DND-41 (cell line): ENCODE measurements at regions not wholly inside any gene's neighbourhood (a gene's known extent, or its start where the extent isn't known, plus 50 kb on each side); places are given as distances from the start of the nearest gene placed in this dataset.
A peak's percentile ranks its signal among the peaks of the same experiment; 100 is the strongest.

ENCODE experiments used
- ATAC-seq: fragments of 200-7000 bp; cut with Tn5 transposase; 3 replicates; pipeline ENCODE4 v1.9.1; 2021; ENCODE audit warnings: low read depth; ENCODE audit not compliant: insufficient read depth
- DNase-seq: peaks from one replicate; pipeline ENCODE4 v3.0.0-alpha.2; 2020
- H2AFZ ChIP-seq: 2 replicates; pipeline ENCODE4 v1.6.0; 2012; ENCODE audit warnings: low read depth, low read length
- H3K27ac ChIP-seq: 2 replicates; pipeline ENCODE4 v1.5.1; 2012; ENCODE audit warnings: low read length, inconsistent platforms
- H3K27me3 ChIP-seq: fragments of 200-600 bp; sonication (generic); 2 replicates; pipeline ENCODE4 v1.6.0; 2012; ENCODE audit warnings: low read length, mild to moderate bottlenecking, inconsistent platforms; ENCODE audit not compliant: insufficient read depth, poor library complexity
- H3K36me3 ChIP-seq: 2 replicates; pipeline ENCODE4 v1.5.1; 2012; ENCODE audit warnings: low read length, inconsistent platforms; ENCODE audit not compliant: insufficient read depth
- H3K4me1 ChIP-seq: 2 replicates; pipeline ENCODE4 v1.5.1; 2012; ENCODE audit warnings: mild to moderate bottlenecking, low read length; ENCODE audit not compliant: insufficient read depth
- H3K4me2 ChIP-seq: 2 replicates; pipeline ENCODE4 v1.6.0; 2012; ENCODE audit warnings: mild to moderate bottlenecking, moderate library complexity, low read length, inconsistent platforms; ENCODE audit not compliant: insufficient read depth
- H3K4me3 ChIP-seq, 2 experiments: fragments of 200-600 bp in 1 of 2; shearing (Covaris generic) in 1 of 2; 2 replicates each; pipeline ENCODE4 v1.5.1; 2012 to 2016; ENCODE audit warnings: inconsistent platforms in 2 of 2, low read length in 2 of 2, mild to moderate bottlenecking in 2 of 2, low read depth in 1 of 2, moderate library complexity in 1 of 2
- H3K79me2 ChIP-seq: 2 replicates; pipeline ENCODE4 v1.6.0; 2012; ENCODE audit warnings: low read length, inconsistent platforms; ENCODE audit not compliant: insufficient read depth
- H3K9ac ChIP-seq: 2 replicates; pipeline ENCODE4 v1.6.0; 2012; ENCODE audit warnings: low read depth, mild to moderate bottlenecking, inconsistent platforms, low read length, moderate library complexity
- H3K9me3 ChIP-seq: 2 replicates; pipeline ENCODE4 v1.5.1; 2012; ENCODE audit warnings: low read length, moderate library complexity, mild to moderate bottlenecking, inconsistent platforms; ENCODE audit not compliant: insufficient read depth, severe bottlenecking
- H4K20me1 ChIP-seq: 2 replicates; pipeline ENCODE4 v1.6.0; 2012; ENCODE audit warnings: low read length; ENCODE audit not compliant: insufficient read depth
- EZH2 ChIP-seq: IDR thresholded peaks from 3 replicates; pipeline ENCODE4 v1.6.1; 2012; ENCODE audit warnings: borderline replicate concordance, low read depth, mild to moderate bottlenecking, moderate library complexity, low read length, inconsistent platforms; ENCODE audit not compliant: severe bottlenecking
- TF ChIP-seq, protein P1 (sequence below): IDR thresholded peaks from 2 replicates; pipeline ENCODE4 v1.5.1; 2012; ENCODE audit warnings: borderline replicate concordance, low read length, moderate library complexity, mild to moderate bottlenecking; ENCODE audit not compliant: poor library complexity, severe bottlenecking; ENCODE audit errors: extremely low read depth

GRCh38 chr14:100438678-100439592 is 115.8 kb downstream of the SLC25A47 start:
- H3K4me3 ChIP-seq, result no peak overlapping the region
- ATAC-seq, result no peak

DNA sequence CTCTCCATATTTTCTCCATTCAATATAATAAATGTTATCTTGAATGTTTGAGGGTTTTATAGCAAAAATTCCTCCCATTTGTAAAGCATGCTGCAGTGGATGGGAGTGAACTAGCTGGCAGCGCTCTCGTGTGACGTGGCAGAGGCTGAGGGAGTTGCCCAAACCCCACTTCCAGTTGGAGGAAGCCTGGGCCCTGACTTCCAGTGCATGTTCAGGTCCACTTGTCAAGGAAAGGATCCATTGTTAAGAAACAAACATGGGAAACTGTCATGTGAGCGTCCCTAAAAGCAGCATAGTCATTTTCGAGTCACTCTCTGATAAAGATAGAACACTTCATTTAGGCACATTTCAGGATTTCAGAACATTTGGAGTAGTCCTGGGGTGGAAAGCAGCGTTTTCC is 116.6 kb downstream of the SLC25A47 start:
- DNase-seq, result no peak
- no peak overlapping the region for H3K4me2 ChIP-seq
- 0 out of 2 replicates have a peak, but pooled peaks cover 4% of the 10 kb centered on the region for H3K79me2 ChIP-seq
- ATAC-seq, result no peak
- peaks cover 74% of the 10 kb centered on the region for H3K4me1 ChIP-seq
- no peaks in the 10 kb centered on the region for H3K36me3 ChIP-seq
- H3K9ac ChIP-seq, result no peak overlapping the region
- no peaks in the 10 kb centered on the region for H4K20me1 ChIP-seq
- no peaks in the 10 kb centered on the region for H3K27me3 ChIP-seq
- no peak overlapping the region for H2AFZ ChIP-seq
- peak overlapping the region; percentile 71 for H3K27ac ChIP-seq
- H3K9me3 ChIP-seq, result no peaks in the 10 kb centered on the region
- H3K4me3 ChIP-seq, result no peak overlapping the region
- no peak for TF ChIP-seq EZH2
- TF ChIP-seq, protein P1, sequence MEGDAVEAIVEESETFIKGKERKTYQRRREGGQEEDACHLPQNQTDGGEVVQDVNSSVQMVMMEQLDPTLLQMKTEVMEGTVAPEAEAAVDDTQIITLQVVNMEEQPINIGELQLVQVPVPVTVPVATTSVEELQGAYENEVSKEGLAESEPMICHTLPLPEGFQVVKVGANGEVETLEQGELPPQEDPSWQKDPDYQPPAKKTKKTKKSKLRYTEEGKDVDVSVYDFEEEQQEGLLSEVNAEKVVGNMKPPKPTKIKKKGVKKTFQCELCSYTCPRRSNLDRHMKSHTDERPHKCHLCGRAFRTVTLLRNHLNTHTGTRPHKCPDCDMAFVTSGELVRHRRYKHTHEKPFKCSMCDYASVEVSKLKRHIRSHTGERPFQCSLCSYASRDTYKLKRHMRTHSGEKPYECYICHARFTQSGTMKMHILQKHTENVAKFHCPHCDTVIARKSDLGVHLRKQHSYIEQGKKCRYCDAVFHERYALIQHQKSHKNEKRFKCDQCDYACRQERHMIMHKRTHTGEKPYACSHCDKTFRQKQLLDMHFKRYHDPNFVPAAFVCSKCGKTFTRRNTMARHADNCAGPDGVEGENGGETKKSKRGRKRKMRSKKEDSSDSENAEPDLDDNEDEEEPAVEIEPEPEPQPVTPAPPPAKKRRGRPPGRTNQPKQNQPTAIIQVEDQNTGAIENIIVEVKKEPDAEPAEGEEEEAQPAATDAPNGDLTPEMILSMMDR, result no peak

More at GRCh38 chr14:100438678-100439592, 115.8 kb downstream of the SLC25A47 start:
- TF ChIP-seq EZH2, result no peak
- TF ChIP-seq, protein P1, result no peak
- H3K4me1 ChIP-seq, result peaks cover 66% of the 10 kb centered on the region
- no peak overlapping the region for H3K9ac ChIP-seq
- no peaks in the 10 kb centered on the region for H3K27me3 ChIP-seq
- no peaks in the 10 kb centered on the region for H3K9me3 ChIP-seq
- no peak overlapping the region for H2AFZ ChIP-seq
- peak overlapping the region; percentile 43 for H3K27ac ChIP-seq
- no peaks in the 10 kb centered on the region for H4K20me1 ChIP-seq
- no peaks in the 10 kb centered on the region for H3K36me3 ChIP-seq
- no peak overlapping the region for H3K4me2 ChIP-seq
- 0 out of 2 replicates have a peak, but pooled peaks cover 4% of the 10 kb centered on the region for H3K79me2 ChIP-seq
- no peak for DNase-seq

GRCh38 chr14:100440207-100440631 is 117.1 kb downstream of the SLC25A47 start:
- Histone ChIP-seq H2AFZ (no peak overlapping the region), H3K4me1 (peaks cover 74% of the 10 kb centered on the region)

More at GRCh38 chr14:100440207-100440631, 117.1 kb downstream of the SLC25A47 start:
- Histone ChIP-seq H3K9me3 (no peaks in the 10 kb centered on the region), H3K36me3 (no peaks in the 10 kb centered on the region), H3K4me3 (no peak overlapping the region), H3K79me2 (0 out of 2 replicates have a peak, but pooled peaks cover 4% of the 10 kb centered on the region), H3K9ac (peak overlapping the region; percentile 25), H3K27me3 (no peaks in the 10 kb centered on the region), H4K20me1 (no peaks in the 10 kb centered on the region), H3K4me2 (no peak overlapping the region), H3K27ac (peak overlapping the region; percentile 71)
- peak; percentile 84 for DNase-seq
- peak; percentile 71 for ATAC-seq
- no peak for TF ChIP-seq EZH2
- TF ChIP-seq, protein P1, result peak; percentile 87
